ENCODE measurements at regions not wholly inside any gene's neighbourhood (a gene's known extent, or its start where the extent isn't known, plus 50 kb on each side); places are given as distances from the start of the nearest gene placed in this dataset.

- DNase-seq (ENCODE audit: low spot score): peak; percentile 90
These were observed 66.2 kb upstream of the SNX9 start for GRCh38 chr6:157756708-157757429.

GRCh38 chr6:157757430-157758403 lies 65.3 kb upstream of the SNX9 start:
- no peak for DNase-seq (ENCODE audit: low spot score)

- no peak for DNase-seq (ENCODE audit: low spot score)
These were observed 64.5 kb upstream of the SNX9 start for GRCh38 chr6:157758516-157759023.

- no peak for DNase-seq (ENCODE audit: low spot score)
These were observed 64.0 kb upstream of the SNX9 start for GRCh38 chr6:157759028-157759427.

- no peak for DNase-seq (ENCODE audit: low spot score)
These were observed 62.9 kb upstream of the SNX9 start for GRCh38 chr6:157760137-157760536.

- no peak for DNase-seq (ENCODE audit: low spot score)
These were observed 62.3 kb upstream of the SNX9 start for GRCh38 chr6:157760589-157761330.

- no peak for DNase-seq (ENCODE audit: low spot score)
These were observed 61.6 kb upstream of the SNX9 start for GRCh38 chr6:157761331-157761921.

- no peak for DNase-seq (ENCODE audit: low spot score)
These were observed 61.1 kb upstream of the SNX9 start for GRCh38 chr6:157761926-157762325.

GRCh38 chr6:157762636-157763035 lies 60.4 kb upstream of the SNX9 start:
- DNase-seq (ENCODE audit: low spot score): no peak

- peak; percentile 50 for DNase-seq (ENCODE audit: low spot score)
These were observed 59.7 kb upstream of the SNX9 start for GRCh38 chr6:157763129-157763903.

GRCh38 chr6:157763904-157764177 lies 59.2 kb upstream of the SNX9 start:
- no peak for DNase-seq (ENCODE audit: low spot score)

- DNase-seq (ENCODE audit: low spot score): peak; percentile 95
These were observed 58.6 kb upstream of the SNX9 start for GRCh38 chr6:157764178-157765068.

- no peak for DNase-seq (ENCODE audit: low spot score)
These were observed 55.9 kb upstream of the SNX9 start for GRCh38 chr6:157766901-157767774.

GRCh38 chr6:157767775-157768156 lies 55.3 kb upstream of the SNX9 start:
- no peak for DNase-seq (ENCODE audit: low spot score)

- no peak for DNase-seq (ENCODE audit: low spot score)
These were observed 54.7 kb upstream of the SNX9 start for GRCh38 chr6:157768304-157768703.

- DNase-seq (ENCODE audit: low spot score): no peak
These were observed 54.0 kb upstream of the SNX9 start for GRCh38 chr6:157768863-157769551.

- no peak for DNase-seq (ENCODE audit: low spot score)
These were observed 53.1 kb upstream of the SNX9 start for GRCh38 chr6:157769776-157770426.

- DNase-seq (ENCODE audit: low spot score): no peak
These were observed 52.1 kb upstream of the SNX9 start for GRCh38 chr6:157770946-157771345.

Measured in umbilical cord (tissue), 1 donor.